HEK293 (cell line): ENCODE measurements at regions not wholly inside any gene's neighbourhood (a gene's known extent, or its start where the extent isn't known, plus 50 kb on each side); places are given as distances from the start of the nearest gene placed in this dataset.
A peak's percentile ranks its signal among the peaks of the same experiment; 100 is the strongest.

Experiments
- CTCF ChIA-PET: fragments of 350-600 bp; formaldehyde crosslinking; extraction: SDS; loops from one replicate; lab custom pipeline; 2021; ENCODE audit warnings: antibody characterized with exemption; lab: Yijun Ruan, JAX
- POLR2A ChIA-PET: fragments of 300-600 bp; formaldehyde crosslinking; extraction: SDS; loops from one replicate; lab custom pipeline; 2020; ENCODE audit warnings: antibody characterized with exemption, inconsistent platforms; lab: Yijun Ruan, JAX
- H3K27ac ChIP-seq: fragments of 200-500 bp; sonication (Bioruptor generic); 2 replicates; pipeline ENCODE4 v1.5.1; 2014; ENCODE audit warnings: low read depth, low read length, control low read depth, inconsistent platforms; ENCODE audit errors: extremely low read depth
- H3K36me3 ChIP-seq, 2 experiments: fragments of 200-500 bp in 1 of 2; sonication (Bioruptor generic) in 1 of 2; 1 replicate in 1 of 2; 2 replicates in 1 of 2; pipeline ENCODE4 v1.5.1; 2014 to 2017; ENCODE audit warnings: inconsistent platforms in 2 of 2, low read length in 2 of 2; ENCODE audit not compliant: control insufficient read depth in 2 of 2, insufficient read depth in 1 of 2
- H3K4me1 ChIP-seq: fragments of 200-500 bp; sonication (Bioruptor generic); 2 replicates; pipeline ENCODE4 v1.5.1; 2014; ENCODE audit warnings: mild to moderate bottlenecking, low read length, inconsistent platforms; ENCODE audit not compliant: control insufficient read depth, insufficient read depth
- H3K4me3 ChIP-seq: 2 replicates; pipeline ENCODE4 v1.5.1; 2011; ENCODE audit warnings: low read depth, mild to moderate bottlenecking, control low read depth, low read length, moderate library complexity
- H3K9me3 ChIP-seq: fragments of 200-500 bp; sonication (Bioruptor generic); 2 replicates; pipeline ENCODE4 v1.5.1; 2014; ENCODE audit warnings: low read depth, low read length, inconsistent platforms; ENCODE audit not compliant: control insufficient read depth, insufficient read depth
- HOXA7 ChIP-seq: sonication (generic); formaldehyde crosslinking; IDR thresholded peaks from 2 replicates; pipeline ENCODE4 v1.8.1; 2022; ENCODE audit warnings: missing genetic modification reagents, borderline replicate concordance
- KLF10 ChIP-seq: fragments of 450-650 bp; IDR thresholded peaks from 2 replicates; pipeline ENCODE4 v1.5.1; 2018; ENCODE audit warnings: missing biosample characterization, mild to moderate bottlenecking, missing genetic modification characterization
- PRDM6 ChIP-seq: fragments of 450-650 bp; formaldehyde crosslinking; IDR thresholded peaks from 2 replicates; pipeline ENCODE4 v1.5.1; 2017; ENCODE audit warnings: missing biosample characterization, missing genetic modification characterization
- SETDB1 ChIP-seq: IDR thresholded peaks from one replicate; pipeline ENCODE4 v1.6.1; 2017; ENCODE audit warnings: mild to moderate bottlenecking, low read length, moderate library complexity, mixed read lengths; ENCODE audit not compliant: insufficient read length
- WT1 ChIP-seq: fragments of 450-650 bp; formaldehyde crosslinking; IDR thresholded peaks from 2 replicates; pipeline ENCODE4 v1.5.1; 2016; ENCODE audit warnings: missing biosample characterization, missing genetic modification characterization
- ZBTB11 ChIP-seq: fragments of 450-650 bp; formaldehyde crosslinking; conservative IDR thresholded peaks from 2 replicates; pipeline ENCODE4 v1.5.1; 2016; ENCODE audit warnings: low read depth, missing biosample characterization, missing genetic modification characterization
- ZBTB7A ChIP-seq: fragments of 450-650 bp; formaldehyde crosslinking; IDR thresholded peaks from 2 replicates; pipeline ENCODE4 v1.5.1; 2016; ENCODE audit warnings: low read depth, missing biosample characterization, missing genetic modification characterization
- ZFHX2 ChIP-seq: fragments of 450-650 bp; formaldehyde crosslinking; conservative IDR thresholded peaks from 2 replicates; pipeline ENCODE4 v1.5.1; 2016; ENCODE audit warnings: missing biosample characterization, missing genetic modification characterization
- ZNF335 ChIP-seq: fragments of 450-650 bp; formaldehyde crosslinking; conservative IDR thresholded peaks from 2 replicates; pipeline ENCODE4 v1.5.1; 2016; ENCODE audit warnings: missing biosample characterization, missing genetic modification characterization
- ZNF37A ChIP-seq: fragments of 450-650 bp; IDR thresholded peaks from 2 replicates; pipeline ENCODE4 v1.5.1; 2018; ENCODE audit warnings: missing biosample characterization, missing genetic modification characterization
- ZNF518A ChIP-seq: fragments of 450-650 bp; formaldehyde crosslinking; conservative IDR thresholded peaks from 2 replicates; pipeline ENCODE4 v1.5.1; 2016; ENCODE audit warnings: low read depth, missing biosample characterization, missing genetic modification characterization
- ZNF664 ChIP-seq: fragments of 450-650 bp; formaldehyde crosslinking; IDR thresholded peaks from 2 replicates; pipeline ENCODE4 v1.5.1; 2016; ENCODE audit warnings: missing biosample characterization, missing genetic modification characterization
- ZNF837 ChIP-seq: fragments of 450-650 bp; formaldehyde crosslinking; IDR thresholded peaks from 2 replicates; pipeline ENCODE4 v1.5.1; 2016; ENCODE audit warnings: missing biosample characterization, missing genetic modification characterization
- ZSCAN18 ChIP-seq: fragments of 450-650 bp; formaldehyde crosslinking; IDR thresholded peaks from 2 replicates; pipeline ENCODE4 v1.5.1; 2016; ENCODE audit warnings: missing biosample characterization, missing genetic modification characterization

GRCh38 chr10:61284222-61284890 lies 168.8 kb downstream of the TMEM26 start (continued):
- TF ChIP-seq ZNF518A (tag by site-specific recombination) (0 out of 2 replicates have a peak, but pooled peaks have one; percentile 29), ZNF37A (tag by site-specific recombination) (no peak), ZSCAN18 (no peak), ZFHX2 (no peak), HOXA7 (CRISPR knock-in tag) (no peak), ZNF664 (tag by site-specific recombination) (peak; percentile 65; the same call in 1 of the 2 replicates), PRDM6 (tag by site-specific recombination) (0 out of 2 replicates have a peak, but pooled peaks have one; percentile 41), ZNF335 (tag by site-specific recombination) (peak; percentile 26; the same call in 1 of the 2 replicates)

GRCh38 chr10:61283481-61284221 lies 169.5 kb downstream of the TMEM26 start:
- TF ChIP-seq WT1 (no peak), ZNF837 (tag by site-specific recombination) (no peak), SETDB1 (peak; percentile 16), ZBTB7A (tag by site-specific recombination) (no peak), ZBTB11 (tag by site-specific recombination) (no peak), KLF10 (no peak)
- H3K9me3 ChIP-seq, result no peaks in the 10 kb centered on the region
- H3K36me3 ChIP-seq, result no peaks in the 10 kb centered on the region
- POLR2A ChIA-PET, result no interaction called here
- H3K4me1 ChIP-seq, result no peaks in the 10 kb centered on the region
- H3K27ac ChIP-seq, result no peak overlapping the region
- CTCF ChIA-PET, result interaction anchor here (0.5 to 1.0 kb wide), 12 partner anchors 8 to 1870 kb away, joined by 3 to 5 read pairs (median 3); no protein-coding TSS in a partner anchor
- no peak overlapping the region for H3K4me3 ChIP-seq
